GM20000 (cell line): ENCODE measurements at regions not wholly inside any gene's neighbourhood (a gene's known extent, or its start where the extent isn't known, plus 50 kb on each side); places are given as distances from the start of the nearest gene placed in this dataset.
"Not testable (repeated sequence)": the region's sequence is repeated elsewhere in the genome, so short reads cannot be mapped to it uniquely, and the experiment has no call there.

Experiments used
- DNase-seq: peaks from one replicate; pipeline ENCODE4 v3.0.0; 2012; ENCODE audit warnings: low spot score

- DNase-seq: not testable (repeated sequence)
Measured at GRCh38 chr2:87263868-87264518, 242.3 kb upstream of the PLGLB1 start.

- DNase-seq: not testable (repeated sequence)
Measured at GRCh38 chr2:87275192-87275591, 253.5 kb upstream of the PLGLB1 start.

- not testable (repeated sequence) for DNase-seq
Measured at GRCh38 chr2:87275974-87276629, 254.5 kb upstream of the PLGLB1 start.

- DNase-seq: not testable (repeated sequence)
Measured at GRCh38 chr2:87276673-87277072, 255.0 kb upstream of the PLGLB1 start.

GRCh38 chr2:87277734-87278133 lies 256.1 kb upstream of the PLGLB1 start:
- not testable (repeated sequence) for DNase-seq

- DNase-seq: not testable (repeated sequence)
Measured at GRCh38 chr2:87280596-87281355, 259.1 kb upstream of the PLGLB1 start.

- not testable (repeated sequence) for DNase-seq
Measured at GRCh38 chr2:87283735-87284470, 262.3 kb upstream of the PLGLB1 start.

- DNase-seq: not testable (repeated sequence)
Measured at GRCh38 chr2:87284471-87284772, 262.8 kb upstream of the PLGLB1 start.

DNA sequence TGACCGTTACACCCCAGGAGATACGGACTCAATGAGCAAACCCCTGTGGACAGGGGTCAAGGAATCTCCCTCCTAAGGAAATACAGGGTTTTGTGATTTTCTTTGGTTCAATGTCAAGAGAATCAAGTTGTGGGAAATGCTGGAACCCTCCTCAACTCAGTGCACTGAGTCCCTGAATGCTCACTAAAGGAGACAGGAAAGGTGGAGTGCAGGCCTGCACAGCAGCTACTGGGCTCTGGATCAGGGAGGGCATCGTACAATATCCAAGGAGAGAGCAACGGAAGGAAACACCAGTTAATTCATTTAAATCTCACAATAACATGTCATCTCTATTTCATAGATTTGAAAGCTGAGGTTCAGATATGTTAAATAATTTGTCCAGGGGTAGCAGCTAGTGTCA lies 263.5 kb upstream of the PLGLB1 start:
- DNase-seq: not testable (repeated sequence)

DNA sequence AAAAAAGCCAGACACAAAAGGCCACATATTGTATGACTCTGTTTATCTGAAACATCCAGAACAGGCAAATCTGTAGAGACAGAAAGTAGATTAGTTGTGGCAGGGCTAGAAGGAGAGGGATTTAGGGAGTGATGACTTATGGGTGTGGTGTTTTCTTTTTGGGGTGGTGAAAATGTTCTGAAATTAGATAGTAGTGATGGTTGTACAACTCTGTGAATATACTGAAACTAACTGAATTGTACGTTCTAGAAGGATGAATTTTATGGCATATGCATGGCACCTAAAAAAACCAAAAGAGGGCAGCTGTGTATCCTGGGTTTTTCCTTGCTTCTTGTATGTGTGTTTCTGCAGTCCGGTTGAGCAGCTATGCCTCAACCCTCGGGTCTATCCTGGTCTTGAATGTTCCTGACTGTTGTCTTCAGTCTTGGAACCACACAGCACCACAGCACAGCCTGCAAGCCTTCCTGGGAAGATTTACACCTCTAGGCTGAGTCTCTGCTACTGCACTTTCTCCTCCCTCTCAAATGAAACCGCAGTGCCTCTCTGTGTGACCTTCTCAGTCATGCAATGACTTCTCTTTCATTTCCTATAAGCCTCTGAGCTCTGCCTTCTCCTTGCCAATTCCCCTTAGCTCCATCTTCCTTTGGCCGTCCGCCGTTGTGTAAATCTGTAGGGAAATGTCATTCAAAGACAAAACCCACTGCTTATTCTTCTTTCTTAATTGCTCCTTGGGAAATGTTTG lies 269.1 kb upstream of the PLGLB1 start:
- DNase-seq: not testable (repeated sequence)

- DNase-seq: not testable (repeated sequence)
Measured at GRCh38 chr2:87291400-87292200, 270.0 kb upstream of the PLGLB1 start.

GRCh38 chr2:87293931-87294594 lies 272.4 kb upstream of the PLGLB1 start:
- DNase-seq: not testable (repeated sequence)

DNA sequence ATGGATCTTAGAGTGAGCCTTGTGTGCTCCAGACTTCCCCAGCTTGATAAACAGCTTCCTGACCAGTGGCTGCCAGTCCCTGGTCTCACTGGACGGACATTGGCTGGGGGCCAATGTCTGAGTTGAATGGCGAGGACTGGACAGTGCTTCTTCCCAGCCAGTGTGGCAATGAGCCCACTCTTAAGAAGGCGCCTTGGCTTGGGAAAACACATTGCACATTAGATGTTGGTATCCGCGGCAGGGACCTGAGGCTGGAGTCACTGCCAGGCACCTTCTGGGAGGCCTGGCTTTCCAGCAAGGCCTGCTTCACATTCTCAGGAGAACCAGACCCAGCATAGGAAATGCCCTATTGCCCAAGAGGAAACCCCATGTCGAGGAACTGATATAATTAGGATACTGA lies 273.5 kb upstream of the PLGLB1 start:
- DNase-seq: not testable (repeated sequence)

DNA sequence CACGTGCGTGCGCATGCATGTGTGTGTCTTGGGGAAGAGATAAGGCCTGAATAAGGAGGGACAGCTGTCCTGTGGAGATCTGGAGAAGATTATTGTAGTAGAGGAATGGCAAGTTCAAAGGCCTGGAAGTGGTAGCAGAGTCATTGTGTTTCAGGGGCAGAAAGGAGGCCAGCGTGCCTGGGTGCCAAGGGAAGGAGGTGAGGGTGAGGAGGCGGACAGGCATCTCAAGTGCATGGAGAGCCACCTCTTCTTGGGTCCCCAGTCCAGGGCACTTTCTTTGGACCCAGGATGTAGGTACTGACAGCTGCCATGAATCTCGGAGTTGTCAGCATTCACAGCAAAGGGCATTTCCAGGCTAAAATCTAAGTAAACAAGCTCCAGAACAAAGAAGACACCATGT lies 279.7 kb upstream of the PLGLB1 start:
- DNase-seq: not testable (repeated sequence)

DNA sequence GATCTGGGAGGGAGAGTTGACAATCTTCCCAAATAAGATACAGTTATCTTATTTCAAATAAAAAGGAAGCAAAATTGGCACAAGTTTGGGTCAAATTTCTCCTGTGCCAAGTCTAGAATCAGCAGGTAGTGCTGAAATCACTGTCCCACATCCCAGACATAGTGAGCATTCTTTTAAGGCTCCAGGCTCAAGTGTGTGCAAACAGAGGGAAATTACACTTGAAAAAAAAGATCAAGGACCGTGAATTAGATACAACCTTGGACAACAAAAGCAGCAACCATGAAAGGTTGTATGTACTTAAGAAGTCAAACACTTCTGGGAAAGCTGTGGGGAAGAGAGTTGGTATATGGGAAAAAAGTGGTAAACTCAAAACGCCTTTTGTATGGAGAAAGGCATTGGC lies 280.2 kb upstream of the PLGLB1 start:
- not testable (repeated sequence) for DNase-seq

DNA sequence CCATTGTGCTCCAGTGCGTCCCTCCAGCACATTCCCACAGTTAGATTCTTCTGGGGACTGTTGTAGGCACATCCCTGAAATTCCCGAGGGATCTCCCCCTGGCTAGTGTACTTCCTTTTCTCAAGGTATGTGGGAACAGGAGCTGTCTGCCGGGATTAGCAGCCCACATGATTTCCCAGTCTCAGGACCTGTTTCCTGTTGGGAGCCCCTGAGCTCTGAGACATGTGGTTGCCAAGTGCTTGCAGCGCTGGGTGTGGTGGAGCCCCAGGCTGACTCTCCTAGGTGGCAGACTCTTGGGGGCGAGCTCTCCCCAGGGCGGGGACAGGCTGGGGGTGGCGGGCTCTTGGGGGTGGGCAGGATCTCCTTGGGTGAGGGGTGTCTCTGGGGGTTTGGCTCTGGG lies 287.0 kb upstream of the PLGLB1 start:
- DNase-seq: not testable (repeated sequence)

DNA sequence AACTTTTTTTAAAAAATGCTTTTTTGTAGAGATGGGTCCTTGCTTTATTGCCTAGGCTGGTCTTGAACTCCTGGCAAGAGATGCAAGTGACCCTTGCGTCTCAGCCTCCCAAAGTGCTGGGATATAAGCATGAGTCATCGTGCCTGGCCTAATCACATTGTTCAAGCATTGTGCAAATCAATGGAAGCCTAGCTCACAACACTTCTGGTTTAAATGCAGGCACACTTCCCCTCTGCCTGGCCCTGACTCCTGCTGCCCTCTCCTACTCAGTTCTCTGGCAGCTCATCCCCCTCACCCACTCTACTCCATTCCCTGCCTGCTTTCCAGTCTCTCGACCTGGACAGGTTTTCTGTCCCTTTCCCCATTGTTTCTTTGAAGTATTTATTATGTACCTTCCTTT lies 288.1 kb upstream of the PLGLB1 start:
- not testable (repeated sequence) for DNase-seq

DNA sequence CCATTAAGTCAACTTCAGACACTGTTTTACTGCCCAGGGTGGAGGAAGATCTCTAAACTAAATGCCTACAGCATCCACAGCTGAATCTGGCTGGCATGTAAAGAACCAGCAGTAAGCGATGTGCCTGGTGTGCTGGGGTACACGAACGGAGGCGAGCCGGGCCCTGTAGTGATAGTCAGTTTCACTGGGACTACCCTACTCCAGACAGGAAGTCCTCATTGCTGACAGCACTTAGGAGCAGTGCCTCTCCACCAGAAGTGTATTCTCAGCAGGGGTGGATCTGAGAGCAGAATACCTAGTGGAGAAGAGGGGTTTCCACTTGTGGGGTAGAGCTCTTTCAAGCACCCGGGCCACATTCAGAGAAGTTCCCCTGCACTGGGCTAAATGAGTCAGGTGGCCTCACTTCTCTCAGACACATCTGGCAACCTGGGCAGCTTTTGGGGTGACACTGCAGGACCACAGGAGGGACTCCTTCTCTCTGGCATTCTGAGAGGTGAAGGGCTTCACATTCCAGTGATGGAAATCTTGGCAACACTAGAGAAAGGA lies 290.3 kb upstream of the PLGLB1 start:
- not testable (repeated sequence) for DNase-seq

DNA sequence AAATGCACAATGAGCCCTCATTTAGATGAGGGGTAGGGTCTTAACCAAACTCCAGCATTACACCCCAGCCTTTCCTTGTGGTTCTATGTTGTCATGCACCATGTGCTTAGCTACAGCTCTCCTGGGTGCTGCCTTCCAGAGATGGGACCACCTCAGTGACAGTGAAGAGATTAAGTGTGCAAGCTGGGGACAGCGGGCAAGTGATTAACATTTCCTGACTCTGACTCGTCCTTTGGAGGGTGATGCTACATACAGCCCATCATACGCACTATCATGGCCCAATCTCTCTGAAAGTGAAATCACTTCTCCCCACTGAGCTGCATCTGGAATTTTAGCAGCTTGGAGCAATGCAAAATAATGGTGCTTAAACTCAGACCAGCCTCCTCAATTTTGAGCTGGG lies 293.0 kb upstream of the PLGLB1 start:
- not testable (repeated sequence) for DNase-seq
